ENCODE measurements at regions not wholly inside any gene's neighbourhood (a gene's known extent, or its start where the extent isn't known, plus 50 kb on each side); places are given as distances from the start of the nearest gene placed in this dataset.

- TF ChIP-seq POLR2AphosphoS5 (IDR thresholded peaks at IDR 0.05) (no peak), CTCF (IDR thresholded peaks at IDR 0.05) (no peak), POLR2A (IDR thresholded peaks at IDR 0.05) (no peak)
- Histone ChIP-seq H3K9me3 (no peaks in the 10 kb centered on the region), H3K4me1 (replicated peaks) (peaks cover 5% of the 10 kb centered on the region), H3K27me3 (replicated peaks; ENCODE audit: insufficient read depth) (peaks cover 9% of the 10 kb centered on the region), H3K4me3 (peak overlapping the region; percentile 95 to 96), H3K36me3 (no peaks in the 10 kb centered on the region), H3K27ac (peak overlapping the region; percentile 99)
- DNase-seq (ENCODE audit: low spot score) = no peak
- WGBS = under 1% methylated on average over 31 of the region's 31 CpGs
- intact Hi-C loops (cut with DNase I) = loop anchor here (2.0 kb wide), 1 partner anchor 128 kb away; the partner anchor contains the start of gene TRIM13
These were observed 110.0 kb downstream of the KCNRG start for GRCh38 chr13:50125304-50125553.

GRCh38 chr13:50125554-50126262 lies 110.5 kb downstream of the KCNRG start:
- WGBS = 1% methylated on average over 51 of the region's 87 CpGs
- Histone ChIP-seq H3K27me3 (replicated peaks; ENCODE audit: insufficient read depth) (peaks cover 12% of the 10 kb centered on the region), H3K4me3 (peak overlapping the region; percentile 95 to 96), H3K4me1 (replicated peaks) (peaks cover 5% of the 10 kb centered on the region), H3K27ac (peak overlapping the region; percentile 99), H3K36me3 (no peaks in the 10 kb centered on the region), H3K9me3 (no peaks in the 10 kb centered on the region)
- peak; percentile 94 for DNase-seq (ENCODE audit: low spot score)
- TF ChIP-seq POLR2A (IDR thresholded peaks at IDR 0.05) (peak; percentile 49), CTCF (IDR thresholded peaks at IDR 0.05) (peak in 1 of 4 experiments; percentile 31), POLR2AphosphoS5 (IDR thresholded peaks at IDR 0.05) (peak; percentile 58)
- intact Hi-C loops (cut with DNase I) = loop anchor here (2.0 kb wide), 1 partner anchor 129 kb away; the partner anchor contains the start of gene TRIM13

GRCh38 chr13:50126263-50126992 lies 111.2 kb downstream of the KCNRG start:
- no peaks in the 10 kb centered on the region for H3K9me3 ChIP-seq
- 59% methylated on average over 28 of the region's 28 CpGs for WGBS
- peaks cover 5% of the 10 kb centered on the region for H3K4me1 ChIP-seq (replicated peaks)
- no peak for DNase-seq (ENCODE audit: low spot score)
- peaks cover 12% of the 10 kb centered on the region for H3K27me3 ChIP-seq (replicated peaks; ENCODE audit: insufficient read depth)
- peak overlapping the region; percentile 95 to 96 for H3K4me3 ChIP-seq
- H3K27ac ChIP-seq = peak overlapping the region; percentile 99
- intact Hi-C loops (cut with DNase I) = no loop called here
- H3K36me3 ChIP-seq = no peaks in the 10 kb centered on the region
- no peak for TF ChIP-seq POLR2AphosphoS5 (IDR thresholded peaks at IDR 0.05)
- TF ChIP-seq POLR2A (IDR thresholded peaks at IDR 0.05) = no peak
- TF ChIP-seq CTCF (IDR thresholded peaks at IDR 0.05) = no peak

GRCh38 chr13:50126993-50127725 lies 111.9 kb downstream of the KCNRG start:
- Histone ChIP-seq H3K4me3 (peak overlapping the region; percentile 11 to 24), H3K4me1 (replicated peaks) (peaks cover 5% of the 10 kb centered on the region), H3K27ac (peak overlapping the region in 1 of 2 donors; percentile 99), H3K9me3 (no peaks in the 10 kb centered on the region), H3K27me3 (replicated peaks; ENCODE audit: insufficient read depth) (peaks cover 16% of the 10 kb centered on the region), H3K36me3 (no peaks in the 10 kb centered on the region)
- intact Hi-C loops (cut with DNase I) = no loop called here
- TF ChIP-seq POLR2AphosphoS5 (IDR thresholded peaks at IDR 0.05) (peak; percentile 23), CTCF (IDR thresholded peaks at IDR 0.05) (no peak), POLR2A (IDR thresholded peaks at IDR 0.05) (peak; percentile 8)
- 36% methylated on average over 51 of the region's 51 CpGs for WGBS
- no peak for DNase-seq (ENCODE audit: low spot score)

All from prostate gland (tissue), 2 donors.